Sigmoid colon (tissue), 4 donors: ENCODE measurements at regions not wholly inside any gene's neighbourhood (a gene's known extent, or its start where the extent isn't known, plus 50 kb on each side); places are given as distances from the start of the nearest gene placed in this dataset.

Experiments
- EP300 ChIP-seq, 4 donors: sonication (generic); formaldehyde crosslinking; IDR thresholded peaks; one replicate each; pipeline ENCODE4 v1.6.1; 2017; ENCODE audit warnings: antibody characterized with exemption in 4 of 4
- POLR2A ChIP-seq, 2 donors: fragments of 450-650 bp; IDR thresholded peaks; one replicate each; pipeline ENCODE4 v1.6.1; 2016; ENCODE audit warnings: antibody characterized with exemption in 2 of 2, mild to moderate bottlenecking in 2 of 2, moderate library complexity in 2 of 2

DNA sequence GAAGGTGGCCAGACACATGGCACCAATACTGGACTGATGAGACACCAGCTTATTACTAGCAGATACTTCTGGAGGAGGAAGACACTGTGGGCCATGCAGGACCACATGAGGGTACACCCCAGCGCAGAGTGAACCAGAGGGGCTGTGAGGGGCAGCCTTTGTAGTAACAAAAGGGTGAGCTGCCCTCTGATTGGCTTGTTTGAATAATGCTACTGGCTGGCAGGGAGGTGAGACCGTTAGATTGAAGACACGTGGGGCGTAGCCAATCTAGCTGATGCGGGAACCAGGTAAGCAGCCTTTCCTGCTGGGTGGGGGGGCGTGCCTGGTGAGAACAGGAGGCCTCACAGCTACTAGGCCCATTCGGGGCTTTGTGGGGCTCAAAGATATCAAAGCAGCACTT is 102.8 kb upstream of the SEC14L1 start:
- no peak for TF ChIP-seq EP300 (IDR thresholded peaks at IDR 0.05)
- no peak for TF ChIP-seq POLR2A (IDR thresholded peaks at IDR 0.05)
